ENCODE measurements at regions not wholly inside any gene's neighbourhood (a gene's known extent, or its start where the extent isn't known, plus 50 kb on each side); places are given as distances from the start of the nearest gene placed in this dataset.

DNA sequence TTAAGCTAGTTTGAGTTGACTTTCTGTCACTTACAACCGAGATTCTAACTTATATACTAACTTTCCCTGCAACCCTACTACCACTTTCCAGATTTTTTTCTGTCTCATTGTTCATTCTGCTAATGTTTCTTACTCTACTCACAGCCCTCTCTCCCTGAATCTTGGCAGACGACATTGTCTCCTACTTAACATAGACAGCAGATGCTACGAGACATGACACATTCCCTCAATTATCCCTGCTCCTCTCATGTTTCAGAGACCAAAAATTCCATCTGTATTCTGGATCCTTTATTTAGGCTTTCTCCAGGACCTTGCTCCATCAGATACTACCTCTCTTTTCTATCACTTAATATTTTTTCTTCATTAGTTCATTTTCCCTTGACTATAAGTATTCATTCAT lies 379.1 kb upstream of the TEX13C start:
- FAIRE-seq (no peak), DNase-seq (no peak)
- intact Hi-C loops (cut with DNase I) = no loop called here
- Histone ChIP-seq H3K4me1 (ENCODE audit: control insufficient read depth in 2 of 3, insufficient read depth in 2 of 3, low read depth in 1 of 3, low read length in 3 of 3) (no peaks in the 10 kb centered on the region), H3K4me3 (ENCODE audit: low read length in 3 of 3) (no peak overlapping the region), H3K27me3 (ENCODE audit: control insufficient read depth, insufficient read depth, low read length) (no peaks in the 10 kb centered on the region), H3K27ac (ENCODE audit: low read depth in 2 of 2, low read length in 2 of 2) (no peak overlapping the region), H3K36me3 (ENCODE audit: control insufficient read depth in 2 of 3, insufficient read depth in 3 of 3, low read length in 3 of 3) (no peaks in the 10 kb centered on the region), H3K9ac (ENCODE audit: low read length in 3 of 3) (no peak overlapping the region), H3K9me3 (ENCODE audit: control insufficient read depth in 2 of 3, insufficient read depth in 1 of 3, low read length in 3 of 3) (no peaks in the 10 kb centered on the region)
- TF ChIP-seq, protein P1, sequence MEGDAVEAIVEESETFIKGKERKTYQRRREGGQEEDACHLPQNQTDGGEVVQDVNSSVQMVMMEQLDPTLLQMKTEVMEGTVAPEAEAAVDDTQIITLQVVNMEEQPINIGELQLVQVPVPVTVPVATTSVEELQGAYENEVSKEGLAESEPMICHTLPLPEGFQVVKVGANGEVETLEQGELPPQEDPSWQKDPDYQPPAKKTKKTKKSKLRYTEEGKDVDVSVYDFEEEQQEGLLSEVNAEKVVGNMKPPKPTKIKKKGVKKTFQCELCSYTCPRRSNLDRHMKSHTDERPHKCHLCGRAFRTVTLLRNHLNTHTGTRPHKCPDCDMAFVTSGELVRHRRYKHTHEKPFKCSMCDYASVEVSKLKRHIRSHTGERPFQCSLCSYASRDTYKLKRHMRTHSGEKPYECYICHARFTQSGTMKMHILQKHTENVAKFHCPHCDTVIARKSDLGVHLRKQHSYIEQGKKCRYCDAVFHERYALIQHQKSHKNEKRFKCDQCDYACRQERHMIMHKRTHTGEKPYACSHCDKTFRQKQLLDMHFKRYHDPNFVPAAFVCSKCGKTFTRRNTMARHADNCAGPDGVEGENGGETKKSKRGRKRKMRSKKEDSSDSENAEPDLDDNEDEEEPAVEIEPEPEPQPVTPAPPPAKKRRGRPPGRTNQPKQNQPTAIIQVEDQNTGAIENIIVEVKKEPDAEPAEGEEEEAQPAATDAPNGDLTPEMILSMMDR (IDR thresholded peaks at IDR 0.05; ENCODE audit: borderline replicate concordance, extremely low read depth, insufficient read depth) = no peak

DNA sequence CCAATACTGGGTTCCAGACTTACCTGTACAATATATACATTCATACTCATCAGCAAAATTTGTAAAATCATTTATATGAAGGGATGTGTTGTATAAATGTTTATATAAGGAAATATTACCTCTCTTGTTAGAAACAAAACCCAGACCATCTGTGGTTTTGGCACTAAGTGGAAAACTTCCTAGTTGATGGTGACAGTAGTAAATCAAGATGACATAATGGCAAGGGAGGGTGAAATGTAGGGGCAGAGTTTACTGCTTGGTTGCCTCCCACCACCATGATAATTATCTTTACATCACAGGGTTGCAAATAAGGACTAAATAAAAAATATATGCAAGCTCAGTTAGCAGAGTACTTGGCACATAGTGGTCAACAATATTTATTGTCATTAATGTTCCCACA lies 365.3 kb upstream of the TEX13C start:
- Histone ChIP-seq H3K27ac (ENCODE audit: low read depth in 2 of 2, low read length in 2 of 2) (no peak overlapping the region), H3K9ac (ENCODE audit: low read length in 3 of 3) (no peak overlapping the region), H3K4me1 (ENCODE audit: control insufficient read depth in 2 of 3, insufficient read depth in 2 of 3, low read depth in 1 of 3, low read length in 3 of 3) (no peaks in the 10 kb centered on the region), H3K36me3 (ENCODE audit: control insufficient read depth in 2 of 3, insufficient read depth in 3 of 3, low read length in 3 of 3) (no peaks in the 10 kb centered on the region), H3K9me3 (ENCODE audit: control insufficient read depth in 2 of 3, insufficient read depth in 1 of 3, low read length in 3 of 3) (no peaks in the 10 kb centered on the region), H3K27me3 (ENCODE audit: control insufficient read depth, insufficient read depth, low read length) (no peaks in the 10 kb centered on the region), H3K4me3 (ENCODE audit: low read length in 3 of 3) (no peak overlapping the region)
- FAIRE-seq = no peak
- TF ChIP-seq, protein P1 (IDR thresholded peaks at IDR 0.05; ENCODE audit: borderline replicate concordance, extremely low read depth, insufficient read depth) = no peak
- DNase-seq = peak in 2 of 5 donors; percentile 1 to 4
- intact Hi-C loops (cut with DNase I) = no loop called here

DNA sequence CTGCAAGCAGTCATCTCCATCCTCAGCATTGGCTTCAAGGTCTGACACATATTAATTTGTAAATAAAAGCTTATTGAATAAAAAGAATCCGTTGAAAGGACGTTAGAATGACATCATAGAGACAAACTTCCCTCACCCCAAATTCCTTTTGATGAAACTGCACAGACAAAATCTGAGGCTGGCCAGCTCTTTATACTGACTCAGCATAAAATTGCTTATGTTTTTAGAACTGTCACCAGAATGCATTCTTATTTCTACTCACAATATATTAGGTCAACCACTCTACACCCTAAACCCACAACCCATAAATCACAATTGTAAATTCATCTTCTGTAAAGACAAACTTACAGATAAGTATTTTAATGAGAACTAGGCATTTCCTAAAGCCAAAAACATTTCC lies 359.2 kb upstream of the TEX13C start:
- H3K9me3 ChIP-seq (ENCODE audit: control insufficient read depth in 2 of 3, insufficient read depth in 1 of 3, low read length in 3 of 3) = no peaks in the 10 kb centered on the region
- DNase-seq (no peak), FAIRE-seq (no peak)
- no peak overlapping the region for H3K9ac ChIP-seq (ENCODE audit: low read length in 3 of 3)
- H3K4me3 ChIP-seq (ENCODE audit: low read length in 3 of 3) = no peak overlapping the region
- TF ChIP-seq, protein P1 (IDR thresholded peaks at IDR 0.05; ENCODE audit: borderline replicate concordance, extremely low read depth, insufficient read depth) = no peak
- H3K27ac ChIP-seq (ENCODE audit: low read depth in 2 of 2, low read length in 2 of 2) = no peak overlapping the region
- H3K4me1 ChIP-seq (ENCODE audit: control insufficient read depth in 2 of 3, insufficient read depth in 2 of 3, low read depth in 1 of 3, low read length in 3 of 3) = no peaks in the 10 kb centered on the region
- H3K27me3 ChIP-seq (ENCODE audit: control insufficient read depth, insufficient read depth, low read length) = no peaks in the 10 kb centered on the region
- H3K36me3 ChIP-seq (ENCODE audit: control insufficient read depth in 2 of 3, insufficient read depth in 3 of 3, low read length in 3 of 3) = no peaks in the 10 kb centered on the region
- intact Hi-C loops (cut with DNase I) = no loop called here

DNA sequence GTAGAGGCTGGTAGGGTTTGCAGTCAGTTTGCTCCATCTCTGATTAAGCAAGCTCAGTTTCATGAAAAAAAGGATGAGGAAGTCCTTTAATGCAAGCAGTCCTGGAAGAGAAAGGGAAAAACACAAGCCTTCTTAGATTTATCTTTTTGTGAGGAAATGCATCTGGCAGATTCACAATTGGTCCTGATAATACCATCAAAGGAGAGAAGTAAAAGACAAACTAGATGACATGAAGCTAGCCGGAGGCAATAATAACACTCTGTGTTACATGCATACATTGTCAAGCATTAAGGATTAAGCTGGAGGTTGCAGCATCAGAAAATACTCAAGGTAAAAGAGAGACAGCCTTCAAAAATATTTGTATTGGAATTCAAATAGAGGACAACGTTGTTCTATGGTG lies 356.0 kb upstream of the TEX13C start, which contains the start of gene TENM1:
TENM1 (minus strand) TSS at position 101 of the 400 bp plus-strand sequence.
- TF ChIP-seq, protein P1 (IDR thresholded peaks at IDR 0.05; ENCODE audit: borderline replicate concordance, extremely low read depth, insufficient read depth) = no peak
- no peak within 1 kb of the TSS for H3K4me3 ChIP-seq (ENCODE audit: low read length in 3 of 3)
- no peak within 1 kb of the TSS for H3K9ac ChIP-seq (ENCODE audit: low read length in 3 of 3)
- intact Hi-C loops (cut with DNase I) = no loop called here
- H3K27me3 ChIP-seq (ENCODE audit: control insufficient read depth, insufficient read depth, low read length) = no peaks in the 10 kb centered on the region
- FAIRE-seq = no peak
- DNase-seq = no peak
- no peak within 1 kb of the TSS for H3K27ac ChIP-seq (ENCODE audit: low read depth in 2 of 2, low read length in 2 of 2)
- H3K4me1 ChIP-seq (ENCODE audit: control insufficient read depth in 2 of 3, insufficient read depth in 2 of 3, low read depth in 1 of 3, low read length in 3 of 3) = no peaks in the 10 kb centered on the region
- H3K9me3 ChIP-seq (ENCODE audit: control insufficient read depth in 2 of 3, insufficient read depth in 1 of 3, low read length in 3 of 3) = no peaks in the 10 kb centered on the region
- H3K36me3 ChIP-seq (ENCODE audit: control insufficient read depth in 2 of 3, insufficient read depth in 3 of 3, low read length in 3 of 3) = no peaks in the 10 kb centered on the region

Measured in kidney (tissue), 13 donors.